Endodermal cell (in vitro differentiated cells): ENCODE measurements at regions not wholly inside any gene's neighbourhood (a gene's known extent, or its start where the extent isn't known, plus 50 kb on each side); places are given as distances from the start of the nearest gene placed in this dataset.

Experiments
- DNase-seq: peaks from one replicate; pipeline ENCODE4 v3.0.0-alpha.2; 2017
- H3K27ac ChIP-seq: 2 replicates; pipeline ENCODE4 v1.5.1; 2013; ENCODE audit warnings: mild to moderate bottlenecking, low read depth, low read length, moderate library complexity
- H3K27me3 ChIP-seq: 2 replicates; pipeline ENCODE4 v1.6.1; 2013; ENCODE audit warnings: mild to moderate bottlenecking, low read length, moderate library complexity; ENCODE audit not compliant: insufficient read depth, control insufficient read depth, poor library complexity, severe bottlenecking
- H3K36me3 ChIP-seq: 2 replicates; pipeline ENCODE4 v1.7.0; 2013; ENCODE audit warnings: mild to moderate bottlenecking, low read length, moderate library complexity; ENCODE audit not compliant: control insufficient read depth, insufficient read depth
- H3K4me1 ChIP-seq: one replicate; pipeline ENCODE4 v1.7.0; 2013; ENCODE audit warnings: low read length; ENCODE audit not compliant: control insufficient read depth, insufficient read depth
- H3K4me3 ChIP-seq: 2 replicates; pipeline ENCODE4 v1.5.1; 2013; ENCODE audit warnings: mild to moderate bottlenecking, low read length, moderate library complexity
- H3K9ac ChIP-seq: 2 replicates; pipeline ENCODE4 v1.6.1; 2013; ENCODE audit warnings: mild to moderate bottlenecking, low read length, moderate library complexity; ENCODE audit not compliant: poor library complexity, severe bottlenecking; ENCODE audit errors: extremely low read depth
- H3K9me3 ChIP-seq: 2 replicates; pipeline ENCODE4 v1.6.1; 2013; ENCODE audit warnings: mild to moderate bottlenecking, low read length, moderate library complexity; ENCODE audit not compliant: control insufficient read depth
- H3K27ac Mint-ChIP-seq: 2 replicates; pipeline ENCODE4 v1.8.0; 2020; ENCODE audit warnings: mixed read lengths
- H3K27me3 Mint-ChIP-seq: 2 replicates; pipeline ENCODE4 v1.8.0; 2021; ENCODE audit warnings: mild to moderate bottlenecking, mixed read lengths; ENCODE audit not compliant: insufficient read depth
- H3K36me3 Mint-ChIP-seq: 2 replicates; pipeline ENCODE4 v1.8.0; 2020; ENCODE audit warnings: low read depth, mixed read lengths
- H3K4me1 Mint-ChIP-seq: 2 replicates; pipeline ENCODE4 v1.8.0; 2020; ENCODE audit warnings: mixed read lengths
- H3K4me3 Mint-ChIP-seq: 2 replicates; pipeline ENCODE4 v1.8.0; 2020; ENCODE audit warnings: mild to moderate bottlenecking, moderate library complexity, mixed read lengths
- H3K9me3 Mint-ChIP-seq: 2 replicates; pipeline ENCODE4 v1.8.0; 2020; ENCODE audit warnings: mild to moderate bottlenecking, mixed read lengths
- CTCF ChIP-seq: fragments of 200-600 bp; sonication (generic); conservative IDR thresholded peaks from 2 replicates; pipeline ENCODE4 v1.5.0; 2021; ENCODE audit warnings: antibody characterized with exemption, mild to moderate bottlenecking
- WGBS, 2 experiments: methylation state at CpG; one replicate each; pipeline versions ENCODE4 v1.1.5 to v1.1.7; 2013; ENCODE audit warnings: missing lambda C conversion rate in 2 of 2, mixed read lengths in 1 of 2; ENCODE audit not compliant: insufficient coverage in 1 of 2, insufficient read length in 1 of 2; 5-methylcytosine and 5-hydroxymethylcytosine counted together

- H3K4me3 Mint-ChIP-seq: no peak overlapping the region
- WGBS, 2 experiments: 82% methylated on average over 1 of the region's 1 CpG; no CpG with 5 or more reads in 1 of the 2 experiments
Measured at GRCh38 chr13:90177512-90177911, 1170.0 kb upstream of the MIR17HG start.

DNA sequence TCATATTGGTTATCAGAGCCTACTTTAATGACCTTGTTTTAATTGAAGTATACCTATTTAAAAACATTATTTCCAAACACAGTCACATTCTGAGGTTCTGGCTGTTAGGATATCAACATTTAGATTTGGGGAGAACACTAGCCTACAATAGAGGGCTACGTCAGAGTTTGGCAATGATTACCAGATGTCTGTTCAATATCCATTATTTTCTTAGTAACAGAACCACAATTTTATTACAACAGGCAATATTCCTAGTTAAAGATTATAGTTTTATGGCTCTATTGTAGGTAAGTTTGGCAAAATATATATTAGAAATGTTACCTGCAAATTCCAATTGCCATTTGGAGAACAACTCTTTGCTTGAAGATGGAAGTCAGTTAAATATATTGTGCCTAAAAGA, 1163.1 kb upstream of the MIR17HG start:
- Mint-ChIP-seq H3K36me3 (no peaks in the 10 kb centered on the region), H3K27me3 (no peaks in the 10 kb centered on the region), H3K27ac (no peak overlapping the region), H3K4me1 (no peaks in the 10 kb centered on the region), H3K4me3 (no peak overlapping the region), H3K9me3 (no peaks in the 10 kb centered on the region)
- DNase-seq: no peak
- WGBS, 2 experiments: 88% methylated on average over 1 of the region's 1 CpG; no CpG with 5 or more reads in 1 of the 2 experiments
- Histone ChIP-seq H3K27me3 (no peaks in the 10 kb centered on the region), H3K27ac (no peak overlapping the region), H3K4me1 (no peaks in the 10 kb centered on the region), H3K4me3 (no peak overlapping the region), H3K9me3 (no peaks in the 10 kb centered on the region), H3K36me3 (no peaks in the 10 kb centered on the region), H3K9ac (no peak overlapping the region)
- TF ChIP-seq CTCF: no peak

More at GRCh38 chr13:90177512-90177911, 1170.0 kb upstream of the MIR17HG start:
- no peaks in the 10 kb centered on the region for H3K27me3 Mint-ChIP-seq
- Histone ChIP-seq H3K9ac (no peak overlapping the region), H3K4me1 (no peaks in the 10 kb centered on the region), H3K9me3 (no peaks in the 10 kb centered on the region), H3K36me3 (no peaks in the 10 kb centered on the region), H3K27me3 (no peaks in the 10 kb centered on the region), H3K27ac (no peak overlapping the region), H3K4me3 (no peak overlapping the region)
- H3K27ac Mint-ChIP-seq: no peak overlapping the region
- no peaks in the 10 kb centered on the region for H3K36me3 Mint-ChIP-seq
- DNase-seq: no peak
- no peaks in the 10 kb centered on the region for H3K9me3 Mint-ChIP-seq
- no peak for TF ChIP-seq CTCF
- no peaks in the 10 kb centered on the region for H3K4me1 Mint-ChIP-seq

- Histone ChIP-seq H3K27ac (no peak overlapping the region), H3K36me3 (no peaks in the 10 kb centered on the region), H3K4me1 (no peaks in the 10 kb centered on the region), H3K9me3 (no peaks in the 10 kb centered on the region), H3K9ac (no peak overlapping the region), H3K27me3 (no peaks in the 10 kb centered on the region), H3K4me3 (no peak overlapping the region)
- Mint-ChIP-seq H3K27ac (no peak overlapping the region), H3K9me3 (no peaks in the 10 kb centered on the region), H3K27me3 (no peaks in the 10 kb centered on the region), H3K4me1 (no peaks in the 10 kb centered on the region), H3K36me3 (no peaks in the 10 kb centered on the region), H3K4me3 (no peak overlapping the region)
- no peak for TF ChIP-seq CTCF
- DNase-seq: no peak
Measured at GRCh38 chr13:90185734-90186133, 1161.8 kb upstream of the MIR17HG start.
